ENCODE measurements at regions not wholly inside any gene's neighbourhood (a gene's known extent, or its start where the extent isn't known, plus 50 kb on each side); places are given as distances from the start of the nearest gene placed in this dataset.

GRCh38 chr14:106845286-106846087, 1319.1 kb downstream of the TMEM121 start (continued):
- TF ChIP-seq KLF16 (CRISPR knock-in tag; IDR thresholded peaks at IDR 0.05) = peak in 1 of 2 experiments; percentile 61; a peak in 2 of 4 replicates
- no peak for TF ChIP-seq SETDB1 (CRISPR knock-in tag; IDR thresholded peaks at IDR 0.05; ENCODE audit: borderline replicate concordance)
- no peak for TF ChIP-seq E2F2 (CRISPR knock-in tag; IDR thresholded peaks at IDR 0.05; ENCODE audit: borderline replicate concordance)
- TF ChIP-seq DDIT3 (CRISPR knock-in tag; IDR thresholded peaks at IDR 0.05) = no peak
- TF ChIP-seq ZBTB46 (CRISPR knock-in tag; IDR thresholded peaks at IDR 0.05; ENCODE audit: borderline replicate concordance) = no peak; the same call in 1 of the 2 replicates
- no peak; the same call in 1 of the 2 replicates for TF ChIP-seq ZNF564 (CRISPR knock-in tag; IDR thresholded peaks at IDR 0.05)
- TF ChIP-seq GMEB2 (CRISPR knock-in tag; IDR thresholded peaks at IDR 0.05; ENCODE audit: low read depth) = no peak
- no peak for TF ChIP-seq ZNF816 (CRISPR knock-in tag; IDR thresholded peaks at IDR 0.05; ENCODE audit: borderline replicate concordance)
- peak; percentile 76 to 81 for TF ChIP-seq HMGXB4 (CRISPR knock-in tag; IDR thresholded peaks at IDR 0.05; ENCODE audit: borderline replicate concordance in 1 of 2, low read depth in 1 of 2)
- no peak for TF ChIP-seq EEA1 (CRISPR knock-in tag; IDR thresholded peaks at IDR 0.05; ENCODE audit: borderline replicate concordance)
- TF ChIP-seq ZNF761 (CRISPR knock-in tag; conservative IDR thresholded peaks at IDR 0.05) = no peak; the same call in 1 of the 2 replicates
- TF ChIP-seq MLX (CRISPR knock-in tag; IDR thresholded peaks at IDR 0.05) = no peak
- no peak for TF ChIP-seq NPAS2 (CRISPR knock-in tag; IDR thresholded peaks at IDR 0.05; ENCODE audit: borderline replicate concordance)
- TF ChIP-seq RXRB (CRISPR knock-in tag; IDR thresholded peaks at IDR 0.05; ENCODE audit: borderline replicate concordance) = peak; percentile 85; the same call in 1 of the 2 replicates
- TF ChIP-seq CREB1 (IDR thresholded peaks at IDR 0.05) = no peak
- 0 out of 2 replicates have a peak, but pooled peaks have one; percentile 51 for TF ChIP-seq CREB1 (CRISPR knock-in tag; IDR thresholded peaks at IDR 0.05)
- no peak for TF ChIP-seq NFYC (CRISPR knock-in tag; IDR thresholded peaks at IDR 0.05)
- no peak for TF ChIP-seq ZSCAN31 (CRISPR knock-in tag; IDR thresholded peaks at IDR 0.05; ENCODE audit: low read depth)
- peak; percentile 82 for TF ChIP-seq TCF7 (IDR thresholded peaks at IDR 0.05; ENCODE audit: low read depth)
- no peak for TF ChIP-seq HNRNPL (IDR thresholded peaks at IDR 0.05; ENCODE audit: low read depth, low read length)
- TF ChIP-seq ZNF670 (CRISPR knock-in tag; IDR thresholded peaks at IDR 0.05; ENCODE audit: borderline replicate concordance) = 0 out of 2 replicates have a peak, but pooled peaks have one; percentile 14

All from HepG2 (cell line).